Endothelial cell of umbilical vein (primary cell): ENCODE measurements at regions not wholly inside any gene's neighbourhood (a gene's known extent, or its start where the extent isn't known, plus 50 kb on each side); places are given as distances from the start of the nearest gene placed in this dataset.

Experiments
- BruUV-seq: library from RNA; stranded (reverse); fragments of 400-500 nt; replicated peaks from 2 replicates; lab custom pipeline; 2021; lab: Mats Ljungman, UMichigan
- CTCF ChIA-PET: fragments of 300-600, 350-600 bp; sonication (Branson Sonifier 250); formaldehyde crosslinking; loops from one replicate; lab custom pipeline; 2021; ENCODE audit warnings: antibody characterized with exemption, inconsistent platforms; lab: Charles Lee
- POLR2A ChIA-PET: fragments of 300-600, 350-600 bp; sonication (Branson Sonifier 250); formaldehyde crosslinking; loops from one replicate; lab custom pipeline; 2021; ENCODE audit warnings: antibody characterized with exemption, inconsistent platforms; lab: Charles Lee
- DNase-seq: peaks from one replicate; pipeline ENCODE4 v3.0.0-alpha.2; 2011; ENCODE audit warnings: low read depth, low spot score
- FAIRE-seq: peaks from 2 replicates; lab custom pipeline; 2011; peaks lifted over from hg19 to GRCh38; lab: Jason Lieb, UNC
- H2AFZ ChIP-seq: 2 replicates; pipeline ENCODE4 v1.6.0; 2012; ENCODE audit warnings: low read depth, low read length, control low read depth, inconsistent platforms
- H3K27ac ChIP-seq: 2 replicates; pipeline ENCODE4 v1.5.1; 2011; ENCODE audit warnings: low read depth, mild to moderate bottlenecking, control low read depth, low read length, moderate library complexity; ENCODE audit not compliant: insufficient read depth
- H3K27me3 ChIP-seq, 2 experiments: 2 replicates each; pipeline versions ENCODE4 v1.6.0 to v1.6.1; 2011; ENCODE audit warnings: low read length in 2 of 2, mixed read lengths in 1 of 2; ENCODE audit not compliant: control insufficient read depth in 2 of 2, insufficient read depth in 2 of 2
- H3K36me3 ChIP-seq, 2 experiments: 2 replicates in 1 of 2; 3 replicates in 1 of 2; pipeline ENCODE4 v1.5.1; 2011; ENCODE audit warnings: low read length in 2 of 2, mild to moderate bottlenecking in 1 of 2, moderate library complexity in 1 of 2; ENCODE audit not compliant: control insufficient read depth in 2 of 2, insufficient read depth in 2 of 2; ENCODE audit errors: extremely low read depth in 1 of 2
- H3K4me1 ChIP-seq: 3 replicates; pipeline ENCODE4 v1.5.1; 2011; ENCODE audit warnings: mild to moderate bottlenecking, low read length; ENCODE audit not compliant: control insufficient read depth, insufficient read depth; ENCODE audit errors: extremely low read depth
- H3K4me2 ChIP-seq: 2 replicates; pipeline ENCODE4 v1.6.1; 2011; ENCODE audit warnings: low read length, control low read depth, mixed read lengths; ENCODE audit not compliant: insufficient read depth
- H3K4me3 ChIP-seq, 3 experiments: fragments of 200-600 bp in 1 of 3; sonication (generic), shearing (Covaris generic) in 1 of 3; replicated peaks in 1 of 3; 2 replicates each; pipeline ENCODE4 v1.5.1; 2011 to 2016; ENCODE audit warnings: control low read depth in 3 of 3, low read length in 3 of 3, mild to moderate bottlenecking in 2 of 3, inconsistent platforms in 1 of 3, low read depth in 1 of 3, moderate library complexity in 1 of 3; ENCODE audit not compliant: insufficient read depth in 1 of 3
- H3K79me2 ChIP-seq: 2 replicates; pipeline ENCODE4 v1.6.0; 2012; ENCODE audit warnings: low read length, inconsistent platforms; ENCODE audit not compliant: control insufficient read depth, insufficient read depth
- H3K9ac ChIP-seq: replicated peaks from 2 replicates; pipeline ENCODE3; 2011; ENCODE audit warnings: low read length, control low read depth; ENCODE audit not compliant: insufficient read depth; ENCODE audit errors: extremely low read depth
- H3K9me1 ChIP-seq: replicated peaks from 3 replicates; pipeline ENCODE4 v1.6.0; 2011; ENCODE audit warnings: mild to moderate bottlenecking, low read length; ENCODE audit not compliant: control insufficient read depth, insufficient read depth; ENCODE audit errors: extremely low read depth
- H3K9me3 ChIP-seq: replicated peaks from 2 replicates; pipeline ENCODE4 v1.5.1; 2012; ENCODE audit warnings: low read length, inconsistent platforms; ENCODE audit not compliant: control insufficient read depth, insufficient read depth
- H4K20me1 ChIP-seq: replicated peaks from 2 replicates; pipeline ENCODE3; 2011; ENCODE audit warnings: mild to moderate bottlenecking, low read length; ENCODE audit not compliant: control insufficient read depth, insufficient read depth; ENCODE audit errors: extremely low read depth
- EZH2 ChIP-seq: IDR thresholded peaks from 2 replicates; pipeline ENCODE4 v1.6.1; 2012; ENCODE audit warnings: borderline replicate concordance, low read depth, mild to moderate bottlenecking, moderate library complexity, low read length, inconsistent platforms; ENCODE audit not compliant: severe bottlenecking
- GATA2 ChIP-seq: IDR thresholded peaks from 2 replicates; pipeline ENCODE4 v1.7.0; 2011; ENCODE audit warnings: low read depth, mild to moderate bottlenecking, moderate library complexity, mixed read lengths, low read length; ENCODE audit not compliant: insufficient read length, insufficient read depth
- JUN ChIP-seq: IDR thresholded peaks from 2 replicates; pipeline ENCODE4 v1.6.1; 2011; ENCODE audit warnings: borderline replicate concordance, low read depth; ENCODE audit not compliant: insufficient read length, insufficient read depth
- dilution Hi-C: fragments of 300-500 bp; cut with MboI; formaldehyde crosslinking; loops from one replicate; pipeline ENCODE4 v1.15.0; 2019; ENCODE audit warnings: low sequenced_read_pairs; ENCODE audit not compliant: extremely low pct_ligation_motif_present
- intact Hi-C: fragments of 100-400 bp; cut with micrococcal nuclease; formaldehyde crosslinking; loops from one replicate; pipeline ENCODE4 v1.10.0; 2022
- TF ChIP-seq, protein P1 (sequence below), 2 donors: IDR thresholded peaks; 1 replicate in 1 of 2; 2 replicates in 1 of 2; pipeline ENCODE4 v1.5.1; 2011; ENCODE audit warnings: low read length in 2 of 2, mild to moderate bottlenecking in 2 of 2, moderate library complexity in 2 of 2, control low read depth in 1 of 2, inconsistent platforms in 1 of 2, low read depth in 1 of 2; ENCODE audit not compliant: insufficient read depth in 1 of 2; ENCODE audit errors: extremely low read depth in 1 of 2
- TF ChIP-seq, protein P2 (sequence below): IDR thresholded peaks from 2 replicates; pipeline ENCODE4 v1.6.1; 2011; ENCODE audit not compliant: insufficient read depth, insufficient read length

DNA sequence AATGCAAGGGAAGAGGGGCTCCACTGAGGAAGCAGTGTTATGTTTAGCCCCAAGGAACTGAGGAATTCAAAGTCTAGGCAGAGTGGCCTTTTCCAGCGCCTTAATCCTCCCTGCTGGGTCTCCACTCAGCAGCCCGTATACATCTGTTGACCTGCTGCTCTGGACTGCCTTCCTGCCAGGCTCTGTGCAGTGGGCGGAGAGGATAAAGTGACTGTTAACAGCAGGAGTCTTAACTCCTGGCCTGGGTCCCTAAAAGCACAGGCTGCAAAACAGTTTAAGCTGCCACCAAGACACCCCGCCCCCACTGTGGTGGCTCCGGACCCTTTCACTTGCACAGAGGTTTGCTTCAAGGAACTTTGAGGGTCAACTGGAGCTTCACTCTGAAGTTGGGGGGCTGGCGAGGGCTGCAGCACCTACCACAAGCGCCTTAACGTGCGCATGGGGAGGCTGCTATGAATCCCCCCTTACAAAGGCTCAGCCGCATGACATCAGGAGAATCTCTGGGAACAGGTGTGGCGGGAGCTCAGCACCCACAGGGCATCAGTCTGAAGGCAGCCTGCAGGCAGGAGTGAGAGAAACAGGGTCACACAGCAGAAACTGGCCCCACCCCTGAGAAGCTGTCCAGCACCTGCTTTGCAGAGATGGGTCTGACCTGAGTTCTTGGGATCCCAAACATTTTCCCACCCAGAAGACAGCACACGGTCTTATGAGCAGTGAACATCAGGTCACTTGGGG is 358.2 kb upstream of the GATB start:
- no TSS peak for BruUV-seq
- FAIRE-seq (no peak), DNase-seq (no peak)
- Histone ChIP-seq H2AFZ (no peak overlapping the region), H3K9me1 (no peaks in the 10 kb centered on the region), H3K9ac (no peak overlapping the region), H3K36me3 (no peaks in the 10 kb centered on the region), H3K4me2 (no peak overlapping the region), H3K79me2 (no peaks in the 10 kb centered on the region), H3K9me3 (no peaks in the 10 kb centered on the region), H4K20me1 (no peaks in the 10 kb centered on the region), H3K27me3 (peaks cover 3 to 4% of the 10 kb centered on the region in 2 experiments), H3K4me1 (peaks cover 11% of the 10 kb centered on the region), H3K4me3 (no peak overlapping the region), H3K27ac (no peak overlapping the region)
- POLR2A ChIA-PET: no interaction called here
- intact Hi-C loops (no loop called here), dilution Hi-C loops (no loop called here)
- CTCF ChIA-PET: no interaction called here
- TF ChIP-seq, protein P1, sequence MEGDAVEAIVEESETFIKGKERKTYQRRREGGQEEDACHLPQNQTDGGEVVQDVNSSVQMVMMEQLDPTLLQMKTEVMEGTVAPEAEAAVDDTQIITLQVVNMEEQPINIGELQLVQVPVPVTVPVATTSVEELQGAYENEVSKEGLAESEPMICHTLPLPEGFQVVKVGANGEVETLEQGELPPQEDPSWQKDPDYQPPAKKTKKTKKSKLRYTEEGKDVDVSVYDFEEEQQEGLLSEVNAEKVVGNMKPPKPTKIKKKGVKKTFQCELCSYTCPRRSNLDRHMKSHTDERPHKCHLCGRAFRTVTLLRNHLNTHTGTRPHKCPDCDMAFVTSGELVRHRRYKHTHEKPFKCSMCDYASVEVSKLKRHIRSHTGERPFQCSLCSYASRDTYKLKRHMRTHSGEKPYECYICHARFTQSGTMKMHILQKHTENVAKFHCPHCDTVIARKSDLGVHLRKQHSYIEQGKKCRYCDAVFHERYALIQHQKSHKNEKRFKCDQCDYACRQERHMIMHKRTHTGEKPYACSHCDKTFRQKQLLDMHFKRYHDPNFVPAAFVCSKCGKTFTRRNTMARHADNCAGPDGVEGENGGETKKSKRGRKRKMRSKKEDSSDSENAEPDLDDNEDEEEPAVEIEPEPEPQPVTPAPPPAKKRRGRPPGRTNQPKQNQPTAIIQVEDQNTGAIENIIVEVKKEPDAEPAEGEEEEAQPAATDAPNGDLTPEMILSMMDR (IDR thresholded peaks at IDR 0.05; ENCODE audit: extremely low read depth in 1 of 2, insufficient read depth in 1 of 2, low read depth in 1 of 2, low read length in 2 of 2): no peak
- TF ChIP-seq JUN: no peak
- TF ChIP-seq EZH2: no peak
- TF ChIP-seq, protein P2, sequence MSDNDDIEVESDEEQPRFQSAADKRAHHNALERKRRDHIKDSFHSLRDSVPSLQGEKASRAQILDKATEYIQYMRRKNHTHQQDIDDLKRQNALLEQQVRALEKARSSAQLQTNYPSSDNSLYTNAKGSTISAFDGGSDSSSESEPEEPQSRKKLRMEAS: no peak
- TF ChIP-seq GATA2: no peak
